NCI-H1092 (cell line): ENCODE measurements at regions not wholly inside any gene's neighbourhood (a gene's known extent, or its start where the extent isn't known, plus 50 kb on each side); places are given as distances from the start of the nearest gene placed in this dataset.

ENCODE experiments used
- DNase-seq: peaks from one replicate; lab custom pipeline; 2025; lab: John Stamatoyannopoulos, UW

- no peak for DNase-seq
Measured at GRCh38 chr13:103194871-103195270, 128.7 kb upstream of the SLC10A2 start.

GRCh38 chr13:103192511-103193135, 126.4 kb upstream of the SLC10A2 start:
- no peak for DNase-seq

- no peak for DNase-seq
Measured at GRCh38 chr13:103190841-103191240, 124.6 kb upstream of the SLC10A2 start.

GRCh38 chr13:103188713-103189326, 122.6 kb upstream of the SLC10A2 start:
- DNase-seq: peak; percentile 33

- DNase-seq: no peak
Measured at GRCh38 chr13:103187721-103188156, 121.5 kb upstream of the SLC10A2 start.

- no peak for DNase-seq
Measured at GRCh38 chr13:103184413-103184812, 118.2 kb upstream of the SLC10A2 start.

GRCh38 chr13:103178986-103179943, 113.0 kb upstream of the SLC10A2 start:
- no peak for DNase-seq

GRCh38 chr13:103174966-103175365, 108.7 kb upstream of the SLC10A2 start:
- no peak for DNase-seq

- DNase-seq: no peak
Measured at GRCh38 chr13:103168901-103169508, 102.8 kb upstream of the SLC10A2 start.

GRCh38 chr13:103164251-103164650, 98.0 kb upstream of the SLC10A2 start:
- DNase-seq: no peak

GRCh38 chr13:103161476-103161875, 95.3 kb upstream of the SLC10A2 start:
- DNase-seq: no peak

- DNase-seq: no peak
Measured at GRCh38 chr13:103157434-103158145, 91.4 kb upstream of the SLC10A2 start.

- no peak for DNase-seq
Measured at GRCh38 chr13:103157016-103157415, 90.8 kb upstream of the SLC10A2 start.

- no peak for DNase-seq
Measured at GRCh38 chr13:103156346-103156998, 90.3 kb upstream of the SLC10A2 start.

- DNase-seq: no peak
Measured at GRCh38 chr13:103153466-103153865, 87.2 kb upstream of the SLC10A2 start.

GRCh38 chr13:103147961-103148360, 81.7 kb upstream of the SLC10A2 start:
- DNase-seq: no peak

GRCh38 chr13:103145442-103145841, 79.2 kb upstream of the SLC10A2 start:
- DNase-seq: no peak

- no peak for DNase-seq
Measured at GRCh38 chr13:103143432-103143831, 77.2 kb upstream of the SLC10A2 start.

GRCh38 chr13:103142151-103142550, 75.9 kb upstream of the SLC10A2 start:
- DNase-seq: no peak

- DNase-seq: peak; percentile 8
Measured at GRCh38 chr13:103140001-103140671, 73.9 kb upstream of the SLC10A2 start.

- no peak for DNase-seq
Measured at GRCh38 chr13:103134271-103134670, 68.1 kb upstream of the SLC10A2 start.
